ENCODE measurements at regions not wholly inside any gene's neighbourhood (a gene's known extent, or its start where the extent isn't known, plus 50 kb on each side); places are given as distances from the start of the nearest gene placed in this dataset.

GRCh38 chr9:93730648-93731047 is 154.3 kb downstream of the PHF2 start:
- DNase-seq (ENCODE audit: low read depth in 1 of 2, low spot score in 1 of 2), result no peak

GRCh38 chr9:93730217-93730616 is 153.8 kb downstream of the PHF2 start:
- DNase-seq (ENCODE audit: low read depth in 1 of 2, low spot score in 1 of 2), result no peak

All from activated CD4-positive, alpha-beta T cell treated with anti-CD3 and anti-CD28 coated beads, Interleukin-2, amount 50 U/mL, for 24 hours (primary cell).